Panc1 (cell line): ENCODE measurements at regions not wholly inside any gene's neighbourhood (a gene's known extent, or its start where the extent isn't known, plus 50 kb on each side); places are given as distances from the start of the nearest gene placed in this dataset.

Source experiments
- ATAC-seq: fragments of 200-7000 bp; cut with Tn5 transposase; 2 replicates; pipeline ENCODE4 v1.9.1; 2020; ENCODE audit warnings: mild to moderate bottlenecking, moderate library complexity
- BruUV-seq: library from RNA; stranded (reverse); fragments of 400-500 nt; replicated peaks from 2 replicates; lab custom pipeline; 2021; lab: Mats Ljungman, UMichigan
- CTCF ChIA-PET: fragments of 300-600 bp; sonication (Branson Sonifier 250); formaldehyde crosslinking; loops from one replicate; lab custom pipeline; 2022; ENCODE audit warnings: antibody characterized with exemption; lab: Charles Lee
- POLR2A ChIA-PET: fragments of 300-600 bp; sonication (Branson Sonifier 250); formaldehyde crosslinking; loops from one replicate; lab custom pipeline; 2022; ENCODE audit warnings: antibody characterized with exemption; lab: Charles Lee
- DNase-seq: peaks from one replicate; pipeline ENCODE4 v3.0.0-alpha.2; 2010; ENCODE audit warnings: low read depth, low spot score
- H3K27ac ChIP-seq: 2 replicates; pipeline ENCODE4 v1.5.1; 2011; ENCODE audit warnings: mild to moderate bottlenecking, low read length, inconsistent platforms
- H3K27me3 ChIP-seq: fragments of 200-500 bp; sonication (Bioruptor generic); 2 replicates; pipeline ENCODE4 v1.6.0; 2014; ENCODE audit warnings: low read length, inconsistent platforms; ENCODE audit not compliant: control insufficient read depth, insufficient read depth
- H3K36me3 ChIP-seq: fragments of 200-500 bp; sonication (Bioruptor generic); 2 replicates; pipeline ENCODE4 v1.5.1; 2014; ENCODE audit warnings: inconsistent platforms, mild to moderate bottlenecking, low read length, moderate library complexity; ENCODE audit not compliant: control insufficient read depth, insufficient read depth
- H3K4me1 ChIP-seq: 2 replicates; pipeline ENCODE4 v1.5.1; 2011; ENCODE audit warnings: inconsistent platforms, mild to moderate bottlenecking, low read length, moderate library complexity; ENCODE audit not compliant: control insufficient read depth, insufficient read depth
- H3K4me3 ChIP-seq, 2 experiments: 2 replicates each; pipeline ENCODE4 v1.5.1; 2011 to 2012; ENCODE audit warnings: low read depth in 2 of 2, low read length in 2 of 2, mild to moderate bottlenecking in 2 of 2, inconsistent platforms in 1 of 2, moderate library complexity in 1 of 2
- H3K9me3 ChIP-seq: fragments of 200-500 bp; sonication (Bioruptor generic); 2 replicates; pipeline ENCODE4 v1.5.1; 2014; ENCODE audit warnings: low read depth, mild to moderate bottlenecking, inconsistent platforms, low read length, moderate library complexity; ENCODE audit not compliant: control insufficient read depth, insufficient read depth
- CTCF ChIP-seq: fragments of 450-650 bp; IDR thresholded peaks from 2 replicates; pipeline ENCODE4 v1.5.1; 2017; ENCODE audit warnings: mild to moderate bottlenecking
- POLR2AphosphoS5 ChIP-seq: IDR thresholded peaks from 2 replicates; pipeline ENCODE4 v1.6.1; 2012; ENCODE audit warnings: mild to moderate bottlenecking, low read depth, low read length, moderate library complexity
- SIN3A ChIP-seq: IDR thresholded peaks from 2 replicates; pipeline ENCODE4 v1.6.1; 2012; ENCODE audit warnings: low read depth, mild to moderate bottlenecking, low read length, moderate library complexity, borderline replicate concordance; ENCODE audit not compliant: insufficient read depth
- TCF7L2 ChIP-seq: IDR thresholded peaks from 2 replicates; pipeline ENCODE4 v1.6.1; 2011; ENCODE audit warnings: mild to moderate bottlenecking, low read depth, low read length, inconsistent platforms
- in situ Hi-C: cut with HindIII; loops from 2 replicates; pipeline ENCODE4 v1.10.0; 2016; ENCODE audit warnings: low sequenced_read_pairs, low pct_unique_long_range_greater_than_20kb
- intact Hi-C: fragments of 100-400 bp; cut with micrococcal nuclease; formaldehyde crosslinking; loops from one replicate; pipeline ENCODE4 v1.10.0; 2022; ENCODE audit not compliant: unreplicated experiment
- TF ChIP-seq, protein P1 (sequence below), 2 experiments: IDR thresholded peaks; 2 replicates each; pipeline ENCODE4 v1.6.1; 2011 to 2012; ENCODE audit warnings: low read depth in 2 of 2, control low read depth in 1 of 2, low read length in 1 of 2, mild to moderate bottlenecking in 1 of 2, moderate library complexity in 1 of 2; ENCODE audit not compliant: insufficient read depth in 1 of 2

GRCh38 chr4:151888367-151888866, 127.6 kb upstream of the GATB start:
- ChIA-PET CTCF (no interaction called here), POLR2A (no interaction called here)
- no TSS peak for BruUV-seq
- H3K4me1 ChIP-seq = no peaks in the 10 kb centered on the region
- H3K4me3 ChIP-seq = no peak overlapping the region
- no peaks in the 10 kb centered on the region for H3K36me3 ChIP-seq
- intact Hi-C loops (no loop called here), in situ Hi-C loops (no loop called here)
- TF ChIP-seq, protein P1, sequence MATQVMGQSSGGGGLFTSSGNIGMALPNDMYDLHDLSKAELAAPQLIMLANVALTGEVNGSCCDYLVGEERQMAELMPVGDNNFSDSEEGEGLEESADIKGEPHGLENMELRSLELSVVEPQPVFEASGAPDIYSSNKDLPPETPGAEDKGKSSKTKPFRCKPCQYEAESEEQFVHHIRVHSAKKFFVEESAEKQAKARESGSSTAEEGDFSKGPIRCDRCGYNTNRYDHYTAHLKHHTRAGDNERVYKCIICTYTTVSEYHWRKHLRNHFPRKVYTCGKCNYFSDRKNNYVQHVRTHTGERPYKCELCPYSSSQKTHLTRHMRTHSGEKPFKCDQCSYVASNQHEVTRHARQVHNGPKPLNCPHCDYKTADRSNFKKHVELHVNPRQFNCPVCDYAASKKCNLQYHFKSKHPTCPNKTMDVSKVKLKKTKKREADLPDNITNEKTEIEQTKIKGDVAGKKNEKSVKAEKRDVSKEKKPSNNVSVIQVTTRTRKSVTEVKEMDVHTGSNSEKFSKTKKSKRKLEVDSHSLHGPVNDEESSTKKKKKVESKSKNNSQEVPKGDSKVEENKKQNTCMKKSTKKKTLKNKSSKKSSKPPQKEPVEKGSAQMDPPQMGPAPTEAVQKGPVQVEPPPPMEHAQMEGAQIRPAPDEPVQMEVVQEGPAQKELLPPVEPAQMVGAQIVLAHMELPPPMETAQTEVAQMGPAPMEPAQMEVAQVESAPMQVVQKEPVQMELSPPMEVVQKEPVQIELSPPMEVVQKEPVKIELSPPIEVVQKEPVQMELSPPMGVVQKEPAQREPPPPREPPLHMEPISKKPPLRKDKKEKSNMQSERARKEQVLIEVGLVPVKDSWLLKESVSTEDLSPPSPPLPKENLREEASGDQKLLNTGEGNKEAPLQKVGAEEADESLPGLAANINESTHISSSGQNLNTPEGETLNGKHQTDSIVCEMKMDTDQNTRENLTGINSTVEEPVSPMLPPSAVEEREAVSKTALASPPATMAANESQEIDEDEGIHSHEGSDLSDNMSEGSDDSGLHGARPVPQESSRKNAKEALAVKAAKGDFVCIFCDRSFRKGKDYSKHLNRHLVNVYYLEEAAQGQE (IDR thresholded peaks at IDR 0.05; ENCODE audit: insufficient read depth in 1 of 2, low read depth in 2 of 2, low read length in 1 of 2) = no peak
- TF ChIP-seq TCF7L2 = no peak
- no peak for TF ChIP-seq POLR2AphosphoS5
- TF ChIP-seq SIN3A = no peak
- TF ChIP-seq CTCF = no peak
- DNase-seq = no peak
- H3K27ac ChIP-seq = no peak overlapping the region
- ATAC-seq = no peak
- H3K9me3 ChIP-seq = no peaks in the 10 kb centered on the region
- no peaks in the 10 kb centered on the region for H3K27me3 ChIP-seq

DNA sequence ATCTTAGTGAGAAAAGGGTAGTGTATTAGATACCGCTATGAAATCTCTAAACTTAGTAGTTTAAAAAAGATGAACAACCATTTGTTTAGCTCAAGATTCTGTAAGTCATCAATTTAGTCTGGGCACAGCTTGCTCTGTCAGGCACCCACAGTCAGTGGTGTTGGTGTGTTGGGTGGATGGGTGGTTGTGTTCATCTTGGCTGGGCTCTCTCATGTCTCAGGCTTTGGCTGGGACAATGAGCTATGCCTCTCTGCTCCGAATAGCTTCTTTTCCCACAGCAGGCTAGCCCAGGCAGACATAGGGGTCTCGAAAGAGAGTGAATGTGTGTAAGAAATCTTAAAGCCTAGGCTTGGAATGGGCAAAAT, 127.0 kb upstream of the GATB start:
- no peak overlapping the region for H3K4me3 ChIP-seq
- no peak overlapping the region for H3K27ac ChIP-seq
- BruUV-seq = no TSS peak
- POLR2A ChIA-PET = no interaction called here
- in situ Hi-C loops (no loop called here), intact Hi-C loops (no loop called here)
- CTCF ChIA-PET = no interaction called here
- no peak for ATAC-seq
- H3K4me1 ChIP-seq = no peaks in the 10 kb centered on the region
- no peaks in the 10 kb centered on the region for H3K36me3 ChIP-seq
- H3K27me3 ChIP-seq = no peaks in the 10 kb centered on the region
- H3K9me3 ChIP-seq = no peaks in the 10 kb centered on the region
- TF ChIP-seq POLR2AphosphoS5 (no peak), SIN3A (no peak), CTCF (no peak), TCF7L2 (no peak)
- TF ChIP-seq, protein P1 (IDR thresholded peaks at IDR 0.05; ENCODE audit: insufficient read depth in 1 of 2, low read depth in 2 of 2, low read length in 1 of 2) = no peak
- DNase-seq = no peak
